ENCODE measurements at regions not wholly inside any gene's neighbourhood (a gene's known extent, or its start where the extent isn't known, plus 50 kb on each side); places are given as distances from the start of the nearest gene placed in this dataset.
"Not testable (repeated sequence)": the region's sequence is repeated elsewhere in the genome, so short reads cannot be mapped to it uniquely, and the experiment has no call there.

- no peaks in the 10 kb centered on the region for H3K9me3 ChIP-seq (ENCODE audit: control insufficient read depth in 1 of 2, low read length in 2 of 2)
- H3K4me1 ChIP-seq (ENCODE audit: control insufficient read depth in 1 of 2, insufficient read depth in 2 of 2, low read length in 2 of 2), result no peaks in the 10 kb centered on the region
- H3K27me3 ChIP-seq (ENCODE audit: low read depth, low read length), result no peaks in the 10 kb centered on the region
Measured at GRCh38 chr4:125191232-125191631, 123.5 kb upstream of the FAT4 start.

GRCh38 chr4:125187226-125188176, 127.3 kb upstream of the FAT4 start:
- Histone ChIP-seq H3K9me3 (ENCODE audit: control insufficient read depth in 1 of 2, low read length in 2 of 2) (no peaks in the 10 kb centered on the region), H3K27ac (ENCODE audit: low read length) (no peak overlapping the region)

More at GRCh38 chr4:125191232-125191631, 123.5 kb upstream of the FAT4 start:
- H3K4me3 ChIP-seq (ENCODE audit: low read depth in 1 of 2, low read length in 2 of 2), result no peak overlapping the region
- no peak overlapping the region for H3K27ac ChIP-seq (ENCODE audit: low read length)
- H3K36me3 ChIP-seq (ENCODE audit: control insufficient read depth in 1 of 2, insufficient read depth in 2 of 2, low read length in 2 of 2), result no peaks in the 10 kb centered on the region

GRCh38 chr4:125184116-125184515, 130.6 kb upstream of the FAT4 start:
- Histone ChIP-seq H3K36me3 (ENCODE audit: control insufficient read depth in 1 of 2, insufficient read depth in 2 of 2, low read length in 2 of 2) (no peaks in the 10 kb centered on the region), H3K27ac (ENCODE audit: low read length) (no peak overlapping the region), H3K27me3 (ENCODE audit: low read depth, low read length) (no peaks in the 10 kb centered on the region), H3K9me3 (ENCODE audit: control insufficient read depth in 1 of 2, low read length in 2 of 2) (no peaks in the 10 kb centered on the region), H3K4me1 (ENCODE audit: control insufficient read depth in 1 of 2, insufficient read depth in 2 of 2, low read length in 2 of 2) (no peaks in the 10 kb centered on the region), H3K4me3 (ENCODE audit: low read depth in 1 of 2, low read length in 2 of 2) (no peak overlapping the region)

More at GRCh38 chr4:125187226-125188176, 127.3 kb upstream of the FAT4 start:
- Histone ChIP-seq H3K36me3 (ENCODE audit: control insufficient read depth in 1 of 2, insufficient read depth in 2 of 2, low read length in 2 of 2) (no peaks in the 10 kb centered on the region), H3K4me3 (ENCODE audit: low read depth in 1 of 2, low read length in 2 of 2) (no peak overlapping the region), H3K4me1 (ENCODE audit: control insufficient read depth in 1 of 2, insufficient read depth in 2 of 2, low read length in 2 of 2) (no peaks in the 10 kb centered on the region), H3K27me3 (ENCODE audit: low read depth, low read length) (no peaks in the 10 kb centered on the region)

- Histone ChIP-seq H3K4me3 (ENCODE audit: low read depth in 1 of 2, low read length in 2 of 2) (no peak overlapping the region), H3K27ac (ENCODE audit: low read length) (no peak overlapping the region), H3K36me3 (ENCODE audit: control insufficient read depth in 1 of 2, insufficient read depth in 2 of 2, low read length in 2 of 2) (no peaks in the 10 kb centered on the region), H3K4me1 (ENCODE audit: control insufficient read depth in 1 of 2, insufficient read depth in 2 of 2, low read length in 2 of 2) (no peaks in the 10 kb centered on the region), H3K9me3 (ENCODE audit: control insufficient read depth in 1 of 2, low read length in 2 of 2) (no peaks in the 10 kb centered on the region), H3K27me3 (ENCODE audit: low read depth, low read length) (no peaks in the 10 kb centered on the region)
Measured at GRCh38 chr4:125181804-125182203, 133.0 kb upstream of the FAT4 start.

GRCh38 chr4:125179727-125180126, 135.0 kb upstream of the FAT4 start:
- H3K4me1 ChIP-seq (ENCODE audit: control insufficient read depth in 1 of 2, insufficient read depth in 2 of 2, low read length in 2 of 2), result no peaks in the 10 kb centered on the region
- no peaks in the 10 kb centered on the region for H3K9me3 ChIP-seq (ENCODE audit: control insufficient read depth in 1 of 2, low read length in 2 of 2)
- no peaks in the 10 kb centered on the region for H3K27me3 ChIP-seq (ENCODE audit: low read depth, low read length)
- H3K27ac ChIP-seq (ENCODE audit: low read length), result no peak overlapping the region
- H3K36me3 ChIP-seq (ENCODE audit: control insufficient read depth in 1 of 2, insufficient read depth in 2 of 2, low read length in 2 of 2), result no peaks in the 10 kb centered on the region
- H3K4me3 ChIP-seq (ENCODE audit: low read depth in 1 of 2, low read length in 2 of 2), result no peak overlapping the region

- Histone ChIP-seq H3K36me3 (ENCODE audit: control insufficient read depth in 1 of 2, insufficient read depth in 2 of 2, low read length in 2 of 2) (no peaks in the 10 kb centered on the region), H3K27me3 (ENCODE audit: low read depth, low read length) (no peaks in the 10 kb centered on the region), H3K27ac (ENCODE audit: low read length) (no peak overlapping the region), H3K9me3 (ENCODE audit: control insufficient read depth in 1 of 2, low read length in 2 of 2) (no peaks in the 10 kb centered on the region), H3K4me1 (ENCODE audit: control insufficient read depth in 1 of 2, insufficient read depth in 2 of 2, low read length in 2 of 2) (no peaks in the 10 kb centered on the region), H3K4me3 (ENCODE audit: low read depth in 1 of 2, low read length in 2 of 2) (no peak overlapping the region)
Measured at GRCh38 chr4:125169192-125169591, 145.6 kb upstream of the FAT4 start.

GRCh38 chr4:125168531-125168930, 146.2 kb upstream of the FAT4 start:
- no peaks in the 10 kb centered on the region for H3K36me3 ChIP-seq (ENCODE audit: control insufficient read depth in 1 of 2, insufficient read depth in 2 of 2, low read length in 2 of 2)
- H3K4me1 ChIP-seq (ENCODE audit: control insufficient read depth in 1 of 2, insufficient read depth in 2 of 2, low read length in 2 of 2), result no peaks in the 10 kb centered on the region
- H3K27me3 ChIP-seq (ENCODE audit: low read depth, low read length), result no peaks in the 10 kb centered on the region
- H3K27ac ChIP-seq (ENCODE audit: low read length), result no peak overlapping the region
- H3K4me3 ChIP-seq (ENCODE audit: low read depth in 1 of 2, low read length in 2 of 2), result no peak overlapping the region
- no peaks in the 10 kb centered on the region for H3K9me3 ChIP-seq (ENCODE audit: control insufficient read depth in 1 of 2, low read length in 2 of 2)

- not testable (repeated sequence) for H3K4me3 ChIP-seq (ENCODE audit: low read depth in 1 of 2, low read length in 2 of 2); H3K27me3 ChIP-seq (ENCODE audit: low read depth, low read length); H3K36me3 ChIP-seq (ENCODE audit: control insufficient read depth in 1 of 2, insufficient read depth in 2 of 2, low read length in 2 of 2); H3K27ac ChIP-seq (ENCODE audit: low read length); H3K9me3 ChIP-seq (ENCODE audit: control insufficient read depth in 1 of 2, low read length in 2 of 2); H3K4me1 ChIP-seq (ENCODE audit: control insufficient read depth in 1 of 2, insufficient read depth in 2 of 2, low read length in 2 of 2)
Measured at GRCh38 chr4:125166012-125166411, 148.7 kb upstream of the FAT4 start.

- H3K4me1 ChIP-seq (ENCODE audit: control insufficient read depth in 1 of 2, insufficient read depth in 2 of 2, low read length in 2 of 2), result no peaks in the 10 kb centered on the region
- H3K27ac ChIP-seq (ENCODE audit: low read length), result no peak overlapping the region
- no peaks in the 10 kb centered on the region for H3K27me3 ChIP-seq (ENCODE audit: low read depth, low read length)
- no peak overlapping the region for H3K4me3 ChIP-seq (ENCODE audit: low read depth in 1 of 2, low read length in 2 of 2)
- H3K36me3 ChIP-seq (ENCODE audit: control insufficient read depth in 1 of 2, insufficient read depth in 2 of 2, low read length in 2 of 2), result no peaks in the 10 kb centered on the region
- H3K9me3 ChIP-seq (ENCODE audit: control insufficient read depth in 1 of 2, low read length in 2 of 2), result no peaks in the 10 kb centered on the region
Measured at GRCh38 chr4:125159001-125159400, 155.8 kb upstream of the FAT4 start.

GRCh38 chr4:125155251-125155650, 159.5 kb upstream of the FAT4 start:
- Histone ChIP-seq H3K27ac (ENCODE audit: low read length) (no peak overlapping the region), H3K9me3 (ENCODE audit: control insufficient read depth in 1 of 2, low read length in 2 of 2) (no peaks in the 10 kb centered on the region), H3K4me3 (ENCODE audit: low read depth in 1 of 2, low read length in 2 of 2) (no peak overlapping the region), H3K4me1 (ENCODE audit: control insufficient read depth in 1 of 2, insufficient read depth in 2 of 2, low read length in 2 of 2) (no peaks in the 10 kb centered on the region), H3K27me3 (ENCODE audit: low read depth, low read length) (no peaks in the 10 kb centered on the region), H3K36me3 (ENCODE audit: control insufficient read depth in 1 of 2, insufficient read depth in 2 of 2, low read length in 2 of 2) (no peaks in the 10 kb centered on the region)

GRCh38 chr4:125140966-125141495, 173.7 kb upstream of the FAT4 start:
- Histone ChIP-seq H3K36me3 (ENCODE audit: control insufficient read depth in 1 of 2, insufficient read depth in 2 of 2, low read length in 2 of 2) (no peaks in the 10 kb centered on the region), H3K9me3 (ENCODE audit: control insufficient read depth in 1 of 2, low read length in 2 of 2) (no peaks in the 10 kb centered on the region), H3K27ac (ENCODE audit: low read length) (no peak overlapping the region), H3K4me1 (ENCODE audit: control insufficient read depth in 1 of 2, insufficient read depth in 2 of 2, low read length in 2 of 2) (no peaks in the 10 kb centered on the region), H3K4me3 (ENCODE audit: low read depth in 1 of 2, low read length in 2 of 2) (no peak overlapping the region), H3K27me3 (ENCODE audit: low read depth, low read length) (no peaks in the 10 kb centered on the region)

All from muscle layer of duodenum (tissue), 2 donors.